H1 (cell line): ENCODE measurements at regions not wholly inside any gene's neighbourhood (a gene's known extent, or its start where the extent isn't known, plus 50 kb on each side); places are given as distances from the start of the nearest gene placed in this dataset.

Experiments
- CTCF ChIA-PET: fragments of 300-600 bp; sonication (Branson Sonifier 250); formaldehyde crosslinking; loops from one replicate; lab custom pipeline; 2021; ENCODE audit not compliant: partially characterized antibody; lab: Charles Lee
- POLR2A ChIA-PET: fragments of 300-600 bp; sonication (Branson Sonifier 250); formaldehyde crosslinking; loops from one replicate; lab custom pipeline; 2021; ENCODE audit warnings: inconsistent platforms; ENCODE audit not compliant: partially characterized antibody; lab: Charles Lee
- DNase-seq, 2 experiments: peaks; one replicate each; pipeline versions ENCODE4 v3.0.0 to v3.0.0-alpha.2; 2010 to 2022; ENCODE audit warnings: low spot score in 2 of 2, low read depth in 1 of 2, mixed read lengths in 1 of 2
- FAIRE-seq: peaks from 2 replicates; lab custom pipeline; 2011; peaks lifted over from hg19 to GRCh38; lab: Jason Lieb, UNC
- H2AFZ ChIP-seq: 2 replicates; pipeline ENCODE4 v1.8.1; 2012; ENCODE audit warnings: low read length, inconsistent platforms
- H2AK5ac ChIP-seq: 2 replicates; pipeline ENCODE4 v1.6.1; 2013; ENCODE audit warnings: low read depth, low read length
- H2BK120ac ChIP-seq: replicated peaks from 2 replicates; pipeline ENCODE3; 2013; ENCODE audit warnings: low read depth, low read length, inconsistent platforms
- H2BK12ac ChIP-seq: 2 replicates; pipeline ENCODE4 v1.6.1; 2013; ENCODE audit warnings: low read depth, low read length
- H2BK15ac ChIP-seq: 2 replicates; pipeline ENCODE4 v1.6.1; 2013; ENCODE audit warnings: low read length
- H2BK20ac ChIP-seq: 2 replicates; pipeline ENCODE4 v1.6.1; 2013; ENCODE audit warnings: low read length
- H2BK5ac ChIP-seq: 2 replicates; pipeline ENCODE4 v1.6.1; 2013; ENCODE audit warnings: low read depth, low read length
- H3K14ac ChIP-seq: 2 replicates; pipeline ENCODE4 v1.6.1; 2013; ENCODE audit warnings: inconsistent platforms; ENCODE audit not compliant: insufficient read length
- H3K18ac ChIP-seq: 2 replicates; pipeline ENCODE4 v1.6.1; 2013; ENCODE audit warnings: low read length; ENCODE audit errors: extremely low read depth
- H3K23ac ChIP-seq: 2 replicates; pipeline ENCODE4 v1.6.1; 2013; ENCODE audit warnings: inconsistent platforms; ENCODE audit not compliant: insufficient read length
- H3K23me2 ChIP-seq: 2 replicates; pipeline ENCODE4 v1.6.1; 2013; ENCODE audit warnings: low read depth, low read length
- H3K27ac ChIP-seq: 2 replicates; pipeline ENCODE4 v1.6.1; 2011; ENCODE audit warnings: low read depth, low read length, inconsistent platforms
- H3K27me3 ChIP-seq, 4 experiments: replicated peaks in 1 of 4; 1 replicate in 1 of 4; 2 replicates in 3 of 4; pipeline versions ENCODE4 v1.6.1 to v1.8.1; 2011 to 2013; ENCODE audit warnings: low read length in 3 of 4, mild to moderate bottlenecking in 3 of 4, inconsistent platforms in 2 of 4, mixed read lengths in 2 of 4, moderate library complexity in 1 of 4; ENCODE audit not compliant: control insufficient read depth in 3 of 4, insufficient read depth in 3 of 4; ENCODE audit errors: extremely low read depth in 1 of 4
- H3K36me3 ChIP-seq, 4 experiments: 2 replicates each; pipeline versions ENCODE4 v1.6.1 to v1.8.1; 2011 to 2013; ENCODE audit warnings: mild to moderate bottlenecking in 4 of 4, low read length in 3 of 4, moderate library complexity in 2 of 4, control low read depth in 1 of 4, inconsistent platforms in 1 of 4; ENCODE audit not compliant: insufficient read depth in 4 of 4, control insufficient read depth in 2 of 4
- H3K4ac ChIP-seq: replicated peaks from 2 replicates; pipeline ENCODE3; 2013; ENCODE audit warnings: low read length, low read depth, mixed read lengths, inconsistent platforms; ENCODE audit not compliant: insufficient read length
- H3K4me1 ChIP-seq, 4 experiments: replicated peaks in 1 of 4; 1 replicate in 1 of 4; 2 replicates in 3 of 4; pipeline versions ENCODE4 v1.6.1 to v1.8.1; 2011 to 2013; ENCODE audit warnings: low read length in 3 of 4, inconsistent platforms in 2 of 4, mixed read lengths in 1 of 4; ENCODE audit not compliant: insufficient read depth in 4 of 4, control insufficient read depth in 3 of 4
- H3K4me2 ChIP-seq, 2 experiments: 2 replicates each; pipeline versions ENCODE4 v1.6.1 to v1.8.1; 2011 to 2013; ENCODE audit warnings: low read depth in 2 of 2, low read length in 2 of 2, control low read depth in 1 of 2, inconsistent platforms in 1 of 2, mild to moderate bottlenecking in 1 of 2; ENCODE audit not compliant: insufficient read depth in 1 of 2
- H3K4me3 ChIP-seq, 4 experiments: fragments of 200-600, 300-600 bp in 1 of 4; sonication (generic), shearing (Covaris generic), sonication (Bioruptor Twin) in 1 of 4; 2 replicates each; pipeline versions ENCODE4 v1.5.1 to v1.8.1; 2011 to 2016; ENCODE audit warnings: low read length in 4 of 4, low read depth in 3 of 4, control low read depth in 2 of 4, inconsistent platforms in 2 of 4, mild to moderate bottlenecking in 2 of 4, mixed read lengths in 1 of 4, moderate library complexity in 1 of 4; ENCODE audit not compliant: insufficient read depth in 2 of 4; ENCODE audit errors: extremely low read depth in 1 of 4
- H3K56ac ChIP-seq: replicated peaks from 2 replicates; pipeline ENCODE3; 2013; ENCODE audit warnings: low read depth, mild to moderate bottlenecking, mixed read lengths, low read length, inconsistent platforms; ENCODE audit not compliant: insufficient read length
- H3K79me1 ChIP-seq: 2 replicates; pipeline ENCODE4 v1.6.1; 2013; ENCODE audit warnings: low read depth, low read length, control low read depth
- H3K79me2 ChIP-seq, 2 experiments: 2 replicates each; pipeline versions ENCODE4 v1.6.1 to v1.8.1; 2012 to 2013; ENCODE audit warnings: low read length in 2 of 2, mild to moderate bottlenecking in 2 of 2, inconsistent platforms in 1 of 2; ENCODE audit not compliant: insufficient read depth in 2 of 2, control insufficient read depth in 1 of 2
- H3K9ac ChIP-seq, 4 experiments: replicated peaks in 1 of 4; 1 replicate in 1 of 4; 2 replicates in 3 of 4; pipeline versions ENCODE4 v1.6.1 to v1.8.1; 2011 to 2013; ENCODE audit warnings: low read depth in 3 of 4, low read length in 3 of 4, control low read depth in 2 of 4, mild to moderate bottlenecking in 2 of 4, moderate library complexity in 2 of 4, inconsistent platforms in 1 of 4; ENCODE audit errors: extremely low read depth in 1 of 4
- H3K9me3 ChIP-seq, 2 experiments: 2 replicates each; pipeline versions ENCODE4 v1.6.1 to v1.8.1; 2012 to 2013; ENCODE audit warnings: mild to moderate bottlenecking in 2 of 2, moderate library complexity in 2 of 2, control low read depth in 1 of 2, inconsistent platforms in 1 of 2, low read depth in 1 of 2, low read length in 1 of 2, mixed read lengths in 1 of 2; ENCODE audit not compliant: insufficient read depth in 2 of 2
- H4K20me1 ChIP-seq, 2 experiments: replicated peaks in 1 of 2; 2 replicates each; pipeline versions ENCODE3 to v1.8.1; 2011 to 2013; ENCODE audit warnings: inconsistent platforms in 2 of 2, low read length in 2 of 2, mild to moderate bottlenecking in 1 of 2; ENCODE audit not compliant: insufficient read depth in 2 of 2, control insufficient read depth in 1 of 2
- H4K5ac ChIP-seq: 2 replicates; pipeline ENCODE4 v1.6.1; 2013; ENCODE audit warnings: low read length, low read depth, mixed read lengths, inconsistent platforms; ENCODE audit not compliant: insufficient read length
- H4K8ac ChIP-seq: 2 replicates; pipeline ENCODE4 v1.8.0; 2013; ENCODE audit warnings: mild to moderate bottlenecking, moderate library complexity, low read length, inconsistent platforms; ENCODE audit not compliant: insufficient read depth; ENCODE audit errors: extremely low read depth
- H4K91ac ChIP-seq: replicated peaks from 2 replicates; pipeline ENCODE3; 2013; ENCODE audit warnings: low read length, mixed read lengths, inconsistent platforms; ENCODE audit not compliant: insufficient read length
- HDAC6 ChIP-seq: IDR thresholded peaks from one replicate; pipeline ENCODE4 v1.7.1; 2012; ENCODE audit warnings: low read depth, mild to moderate bottlenecking, inconsistent platforms, low read length, moderate library complexity
- POLR2A ChIP-seq, 2 experiments: IDR thresholded peaks; 1 replicate in 1 of 2; 2 replicates in 1 of 2; pipeline ENCODE4 v1.6.1; 2011; ENCODE audit warnings: low read depth in 2 of 2, low read length in 2 of 2, mild to moderate bottlenecking in 2 of 2; ENCODE audit errors: control extremely low read depth in 1 of 2
- POLR2AphosphoS5 ChIP-seq: IDR thresholded peaks from 2 replicates; pipeline ENCODE4 v1.6.1; 2011; ENCODE audit warnings: low read depth, low read length
- TAF7 ChIP-seq: optimal IDR thresholded peaks from 2 replicates; pipeline ENCODE3; 2011; ENCODE audit warnings: low read depth, mild to moderate bottlenecking, inconsistent platforms, low read length, moderate library complexity, borderline replicate concordance
- WGBS, 2 experiments: shearing (Covaris generic) in 1 of 2; methylation state at CpG; one replicate each; pipeline versions ENCODE4 v1.1.6 to v1.1.7; 2013 to 2015; ENCODE audit warnings: low lambda C conversion rate in 2 of 2, mixed read lengths in 2 of 2, inconsistent platforms in 1 of 2, low coverage in 1 of 2, missing lambda C conversion rate in 1 of 2; ENCODE audit not compliant: insufficient replicate concordance in 2 of 2, insufficient coverage in 1 of 2, insufficient read length in 1 of 2; ENCODE audit errors: extremely low coverage in 1 of 2, missing lambda C conversion rate in 1 of 2; 5-methylcytosine and 5-hydroxymethylcytosine counted together

DNA sequence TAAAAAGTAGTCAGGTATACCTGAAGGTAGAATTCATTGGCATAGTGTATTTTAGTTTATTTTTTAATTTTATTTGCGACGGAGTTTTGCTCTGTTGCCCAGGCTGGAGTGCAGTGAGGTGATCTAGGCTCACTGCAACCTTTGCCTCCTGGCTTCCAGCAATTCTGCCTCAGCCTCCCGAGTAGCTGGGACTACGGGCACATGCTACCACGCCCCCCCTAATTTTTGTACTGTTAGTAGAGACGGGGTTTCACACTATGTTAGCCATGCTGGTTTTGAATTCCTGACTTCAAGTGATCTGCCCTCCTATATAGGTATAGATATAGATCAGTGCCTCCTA, 102.8 kb upstream of the PRSS16 start:
- H3K14ac ChIP-seq: no peak overlapping the region
- no peak overlapping the region for H3K27ac ChIP-seq
- no peak overlapping the region for H4K5ac ChIP-seq
- H3K79me1 ChIP-seq: no peaks in the 10 kb centered on the region
- DNase-seq: no peak
- H4K91ac ChIP-seq: no peak overlapping the region
- H2AK5ac ChIP-seq: no peak overlapping the region
- H3K23me2 ChIP-seq: peaks cover 7% of the 10 kb centered on the region
- peaks cover 0 to 46% of the 10 kb centered on the region in 2 experiments; a peak in 2 of 4 replicates for H3K79me2 ChIP-seq
- peak overlapping the region; percentile 60 to 85 (median 76); a peak in 6 of 8 replicates for H3K4me3 ChIP-seq
- no peaks in the 10 kb centered on the region for H3K27me3 ChIP-seq
- H3K4ac ChIP-seq: no peak overlapping the region
- peaks cover 0 to 14% (median 1%) of the 10 kb centered on the region in 4 experiments; a peak in 4 of 7 replicates for H3K4me1 ChIP-seq
- H3K4me2 ChIP-seq: peak overlapping the region; percentile 78 to 81
- no peak for FAIRE-seq
- no peak overlapping the region for H4K8ac ChIP-seq
- H2BK120ac ChIP-seq: no peak overlapping the region
- H2BK15ac ChIP-seq: no peak overlapping the region
- ChIA-PET POLR2A (interaction anchor here (0.7 to 21.6 kb wide), 40 partner anchors 6 to 1721 kb away, joined by 3 to 824 read pairs (median 9); a partner anchor contains a TSS), CTCF (interaction anchor here (1.1 to 2.3 kb wide), 4 partner anchors 11 to 18 kb away, joined by 3 to 7 read pairs (median 6); a partner anchor contains a TSS)
- TF ChIP-seq TAF7: peak; percentile 49
- no peak for TF ChIP-seq HDAC6
- peak; percentile 95 for TF ChIP-seq POLR2AphosphoS5
- peak; percentile 54 to 61 for TF ChIP-seq POLR2A (IDR thresholded peaks at IDR 0.05; ENCODE audit: control extremely low read depth in 1 of 2, low read depth in 2 of 2, low read length in 2 of 2)
- no peak overlapping the region for H2BK20ac ChIP-seq
- no peak overlapping the region for H3K56ac ChIP-seq
- H2AFZ ChIP-seq: no peak overlapping the region
- no peak overlapping the region for H2BK5ac ChIP-seq
- no peaks in the 10 kb centered on the region for H3K9me3 ChIP-seq
- H3K36me3 ChIP-seq: peaks cover 0 to 5% (median 0%) of the 10 kb centered on the region in 4 experiments; a peak in 1 of 8 replicates
- H3K9ac ChIP-seq: peak overlapping the region in 1 of 4 experiments; percentile 99; a peak in 4 of 7 replicates
- H2BK12ac ChIP-seq: no peak overlapping the region
- 37% methylated on average over 6 of the region's 6 CpGs; no CpG with 5 or more reads in 1 of the 2 experiments for WGBS, 2 experiments
- H3K18ac ChIP-seq: no peak overlapping the region
- no peaks in the 10 kb centered on the region for H4K20me1 ChIP-seq
- no peak overlapping the region for H3K23ac ChIP-seq
